RWPE1 (cell line): ENCODE measurements at regions not wholly inside any gene's neighbourhood (a gene's known extent, or its start where the extent isn't known, plus 50 kb on each side); places are given as distances from the start of the nearest gene placed in this dataset.

Experiments
- CTCF ChIA-PET: fragments of 350-600 bp; sonication (Branson Sonifier 250); formaldehyde crosslinking; extraction: SDS; loops from one replicate; lab custom pipeline; 2021; lab: Yijun Ruan, JAX
- POLR2A ChIA-PET: fragments of 400-600 bp; formaldehyde crosslinking; extraction: SDS; loops from one replicate; lab custom pipeline; 2020; ENCODE audit warnings: antibody characterized with exemption; ENCODE audit not compliant: low non-redundant PET; lab: Yijun Ruan, JAX
- DNase-seq: peaks from one replicate; pipeline ENCODE4 v3.0.0; 2012; ENCODE audit warnings: low spot score
- H3K27ac ChIP-seq: fragments of 450-650 bp; 2 replicates; pipeline ENCODE4 v1.5.1; 2017
- TF ChIP-seq, protein P1 (sequence below): fragments of 450-650 bp; conservative IDR thresholded peaks from 2 replicates; pipeline ENCODE4 v1.5.1; 2017; ENCODE audit warnings: low read depth, mild to moderate bottlenecking

DNA sequence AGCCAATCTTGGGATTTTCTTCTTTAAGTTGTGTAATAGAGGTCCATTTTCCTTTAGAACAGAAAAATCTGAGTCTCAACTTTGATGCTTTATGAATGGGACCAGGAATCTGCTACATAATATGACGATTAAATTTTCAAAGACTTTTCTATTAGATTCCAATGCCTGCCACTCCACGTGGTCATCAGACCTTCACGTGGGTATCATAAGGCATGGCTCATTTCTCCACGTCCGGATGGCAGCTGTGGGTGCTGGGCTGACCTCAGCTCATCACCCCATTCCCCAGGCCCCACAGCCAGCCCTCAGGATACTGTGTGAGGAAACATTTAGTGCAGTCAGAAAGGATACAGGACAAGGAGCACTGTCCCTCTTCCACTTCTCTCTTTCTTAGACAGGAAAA is 159.7 kb downstream of the SEMA6D start:
- TF ChIP-seq, protein P1, sequence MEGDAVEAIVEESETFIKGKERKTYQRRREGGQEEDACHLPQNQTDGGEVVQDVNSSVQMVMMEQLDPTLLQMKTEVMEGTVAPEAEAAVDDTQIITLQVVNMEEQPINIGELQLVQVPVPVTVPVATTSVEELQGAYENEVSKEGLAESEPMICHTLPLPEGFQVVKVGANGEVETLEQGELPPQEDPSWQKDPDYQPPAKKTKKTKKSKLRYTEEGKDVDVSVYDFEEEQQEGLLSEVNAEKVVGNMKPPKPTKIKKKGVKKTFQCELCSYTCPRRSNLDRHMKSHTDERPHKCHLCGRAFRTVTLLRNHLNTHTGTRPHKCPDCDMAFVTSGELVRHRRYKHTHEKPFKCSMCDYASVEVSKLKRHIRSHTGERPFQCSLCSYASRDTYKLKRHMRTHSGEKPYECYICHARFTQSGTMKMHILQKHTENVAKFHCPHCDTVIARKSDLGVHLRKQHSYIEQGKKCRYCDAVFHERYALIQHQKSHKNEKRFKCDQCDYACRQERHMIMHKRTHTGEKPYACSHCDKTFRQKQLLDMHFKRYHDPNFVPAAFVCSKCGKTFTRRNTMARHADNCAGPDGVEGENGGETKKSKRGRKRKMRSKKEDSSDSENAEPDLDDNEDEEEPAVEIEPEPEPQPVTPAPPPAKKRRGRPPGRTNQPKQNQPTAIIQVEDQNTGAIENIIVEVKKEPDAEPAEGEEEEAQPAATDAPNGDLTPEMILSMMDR = no peak
- DNase-seq = no peak
- no peak overlapping the region for H3K27ac ChIP-seq
- ChIA-PET CTCF (interaction anchor here (0.7 kb wide), 1 partner anchor 774 kb away, joined by 3 read pairs; no protein-coding TSS in a partner anchor), POLR2A (no interaction called here)

DNA sequence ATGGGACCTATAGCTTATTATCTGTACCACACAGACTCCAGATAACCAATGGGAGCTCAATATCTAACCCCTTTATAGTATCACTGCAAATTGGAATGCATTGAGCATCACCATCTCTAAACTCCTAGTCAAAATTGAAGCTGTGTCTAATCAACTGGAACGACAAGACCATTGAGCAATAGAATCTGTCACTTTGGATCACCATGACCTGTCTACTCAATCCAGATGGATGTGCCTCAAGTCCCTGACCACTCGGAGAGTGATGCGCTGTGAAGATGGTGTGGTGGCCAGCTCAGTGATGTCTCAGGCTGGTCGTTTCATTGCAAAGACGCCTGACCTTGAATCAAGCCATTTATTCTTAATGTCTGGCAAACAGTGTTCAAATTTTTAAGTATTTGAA is 160.5 kb downstream of the SEMA6D start:
- CTCF ChIA-PET = no interaction called here
- POLR2A ChIA-PET = no interaction called here
- TF ChIP-seq, protein P1 = no peak
- H3K27ac ChIP-seq = no peak overlapping the region
- no peak for DNase-seq

DNA sequence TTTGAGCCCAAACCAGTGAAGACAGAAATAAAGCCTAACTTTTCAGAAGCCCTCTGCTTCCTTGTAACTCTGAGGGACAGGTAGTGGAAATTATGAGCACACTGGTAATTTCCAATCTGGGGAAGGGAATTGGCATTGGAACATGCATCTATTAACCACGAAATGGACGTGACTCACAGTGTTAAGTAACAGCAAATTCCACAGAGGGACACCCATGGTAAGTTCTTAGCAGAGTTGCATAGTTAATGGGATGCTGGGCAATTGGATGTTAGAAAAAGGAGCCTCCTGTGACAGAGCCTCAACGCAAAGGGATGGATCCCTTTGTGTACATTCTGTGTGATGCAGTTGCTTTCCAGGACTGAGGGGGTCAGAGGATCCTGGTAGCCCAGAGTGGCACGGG is 168.6 kb downstream of the SEMA6D start:
- H3K27ac ChIP-seq = peak overlapping the region; percentile 62
- DNase-seq = peak; percentile 79
- CTCF ChIA-PET = no interaction called here
- TF ChIP-seq, protein P1 = no peak
- POLR2A ChIA-PET = no interaction called here

- CTCF ChIA-PET = interaction anchor here (0.7 kb wide), 1 partner anchor 102 kb away, joined by 4 read pairs; no protein-coding TSS in a partner anchor
- TF ChIP-seq, protein P1 = no peak
- DNase-seq = no peak
- POLR2A ChIA-PET = no interaction called here
- H3K27ac ChIP-seq = no peak overlapping the region
These were observed 170.0 kb downstream of the SEMA6D start for GRCh38 chr15:47887241-47887800.

GRCh38 chr15:47888385-47889100 is 171.2 kb downstream of the SEMA6D start:
- CTCF ChIA-PET = no interaction called here
- POLR2A ChIA-PET = no interaction called here

DNA sequence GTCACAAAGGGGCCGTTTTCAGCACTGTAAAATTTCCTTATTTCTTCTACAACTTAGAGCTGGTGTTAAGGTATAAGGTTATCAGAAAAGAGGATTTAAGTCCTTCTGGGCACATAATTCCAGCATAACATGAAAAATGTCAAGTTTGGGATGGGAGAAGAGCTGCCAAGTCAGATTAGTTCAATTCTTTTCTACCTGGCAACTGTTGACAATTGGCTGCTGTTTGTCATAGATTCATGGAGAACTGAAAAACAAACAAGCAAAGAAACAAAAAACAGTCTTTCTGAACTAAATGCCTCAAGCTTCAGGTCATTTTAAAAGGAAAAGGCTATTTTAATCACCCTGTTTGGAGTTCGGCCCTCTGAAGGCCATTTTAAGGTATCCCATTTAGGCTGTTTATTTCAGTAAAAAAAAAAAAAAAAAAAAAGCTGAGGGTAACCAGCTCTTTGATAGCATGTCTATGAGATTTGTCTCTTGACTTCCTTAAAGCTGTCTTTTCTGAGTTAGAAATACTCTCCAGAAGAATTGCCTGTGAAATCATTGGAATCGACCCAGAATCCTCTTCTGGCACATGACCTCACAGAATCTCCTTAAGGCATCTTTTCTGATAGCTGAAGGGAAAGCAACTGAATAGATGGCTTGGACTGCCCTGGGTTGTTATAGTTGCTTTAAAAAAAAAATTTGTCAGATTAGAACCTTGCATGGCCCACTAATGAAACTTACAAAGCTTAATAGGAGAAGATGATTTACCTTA is 173.3 kb downstream of the SEMA6D start:
- no peak for DNase-seq
- TF ChIP-seq, protein P1 = no peak
- CTCF ChIA-PET = interaction anchor here (0.5 to 0.7 kb wide), 3 partner anchors 179 to 1603 kb away, joined by 3 read pairs; no protein-coding TSS in a partner anchor
- POLR2A ChIA-PET = no interaction called here
- H3K27ac ChIP-seq = no peak overlapping the region

More at GRCh38 chr15:47888385-47889100, 171.2 kb downstream of the SEMA6D start:
- no peak for DNase-seq
- TF ChIP-seq, protein P1 = no peak
- H3K27ac ChIP-seq = no peak overlapping the region
